Stimulated activated naive CD4-positive, alpha-beta T cell (primary cell): ENCODE measurements at regions not wholly inside any gene's neighbourhood (a gene's known extent, or its start where the extent isn't known, plus 50 kb on each side); places are given as distances from the start of the nearest gene placed in this dataset.

Source experiments
- DNase-seq, 6 experiments: peaks; one replicate each; lab custom pipeline; 2025; lab: John Stamatoyannopoulos, UW

DNA sequence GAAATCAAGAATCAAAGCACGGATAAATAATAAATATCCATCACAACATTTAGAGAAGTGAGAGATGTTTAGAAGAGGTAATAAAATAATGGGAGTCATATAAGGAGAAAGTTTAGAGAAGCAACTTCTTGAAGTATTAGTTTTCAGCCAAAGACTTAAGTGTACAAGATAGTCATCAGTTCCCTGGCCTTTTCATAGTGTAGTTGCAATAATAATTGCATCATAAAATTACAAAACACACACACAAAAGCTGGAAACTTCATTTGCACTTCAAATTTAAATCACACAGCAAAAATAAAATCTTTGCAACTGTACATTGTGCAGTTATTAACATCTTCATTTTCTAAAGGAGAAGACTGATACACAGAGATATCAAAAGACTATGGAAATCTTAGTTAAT, 319.1 kb upstream of the RGMB start:
- DNase-seq, result no peak

DNA sequence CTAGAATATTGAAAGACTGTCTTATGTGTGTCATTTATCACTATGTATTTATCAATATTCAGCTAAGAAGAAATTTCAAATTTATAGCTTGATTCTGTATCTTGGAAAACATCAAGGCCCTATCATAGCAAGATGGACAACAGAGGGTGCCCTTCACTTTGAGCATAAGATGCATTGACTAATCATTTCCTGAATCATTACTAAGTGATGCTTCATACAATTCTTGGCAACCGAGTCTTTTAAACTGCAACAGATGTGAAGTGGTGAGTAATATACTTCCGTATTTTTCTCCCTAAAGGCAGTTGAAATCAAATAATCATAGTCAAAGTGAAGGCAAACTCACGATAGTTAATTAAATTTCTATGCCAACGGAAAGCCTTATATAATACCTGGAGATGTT, 318.6 kb upstream of the RGMB start:
- no peak for DNase-seq

- no peak for DNase-seq
Observed at GRCh38 chr5:98455665-98456064, 317.8 kb upstream of the RGMB start.

- DNase-seq, result no peak
Observed at GRCh38 chr5:98458004-98458403, 315.5 kb upstream of the RGMB start.

DNA sequence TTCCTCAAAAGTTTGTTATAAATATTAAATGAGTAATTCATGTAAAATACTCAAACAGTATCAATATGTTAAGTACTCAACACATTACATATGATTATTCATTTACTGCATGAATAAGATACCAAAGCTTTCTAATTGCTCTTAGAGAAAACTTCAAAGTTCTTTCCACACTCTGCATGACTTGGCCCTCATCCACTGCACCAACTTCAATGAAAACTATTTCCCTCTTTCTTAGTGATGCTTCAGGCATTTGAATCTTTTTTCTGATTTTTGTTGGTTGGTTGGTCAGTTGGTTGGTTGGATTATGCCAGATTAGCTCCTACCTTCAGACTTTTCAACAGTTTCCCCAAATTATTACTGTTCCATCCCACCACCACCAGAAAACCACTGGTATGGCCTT, 314.7 kb upstream of the RGMB start:
- DNase-seq, result no peak

DNA sequence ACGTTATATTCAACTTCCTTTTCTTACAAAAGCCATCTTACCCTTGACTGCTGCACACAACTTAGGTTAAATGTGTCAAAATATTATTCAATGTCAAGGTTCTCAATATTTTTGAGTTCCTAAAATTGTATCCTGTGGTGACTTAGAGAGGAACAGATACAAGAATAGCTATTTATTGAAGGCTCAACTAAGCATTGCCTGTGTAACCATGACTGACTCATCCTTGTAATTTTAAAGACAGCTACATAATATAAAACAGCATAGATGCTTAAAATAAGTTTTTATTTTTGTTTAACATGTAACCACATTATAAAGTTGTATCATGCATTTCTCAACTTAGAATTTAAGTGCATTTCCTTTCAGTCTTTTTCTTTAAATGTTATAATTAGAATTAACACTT, 312.9 kb upstream of the RGMB start:
- no peak for DNase-seq

GRCh38 chr5:98461485-98461884, 312.0 kb upstream of the RGMB start:
- DNase-seq, result no peak

GRCh38 chr5:98463222-98463621, 310.2 kb upstream of the RGMB start:
- no peak for DNase-seq

- DNase-seq, result no peak
Observed at GRCh38 chr5:98463676-98464075, 309.8 kb upstream of the RGMB start.

DNA sequence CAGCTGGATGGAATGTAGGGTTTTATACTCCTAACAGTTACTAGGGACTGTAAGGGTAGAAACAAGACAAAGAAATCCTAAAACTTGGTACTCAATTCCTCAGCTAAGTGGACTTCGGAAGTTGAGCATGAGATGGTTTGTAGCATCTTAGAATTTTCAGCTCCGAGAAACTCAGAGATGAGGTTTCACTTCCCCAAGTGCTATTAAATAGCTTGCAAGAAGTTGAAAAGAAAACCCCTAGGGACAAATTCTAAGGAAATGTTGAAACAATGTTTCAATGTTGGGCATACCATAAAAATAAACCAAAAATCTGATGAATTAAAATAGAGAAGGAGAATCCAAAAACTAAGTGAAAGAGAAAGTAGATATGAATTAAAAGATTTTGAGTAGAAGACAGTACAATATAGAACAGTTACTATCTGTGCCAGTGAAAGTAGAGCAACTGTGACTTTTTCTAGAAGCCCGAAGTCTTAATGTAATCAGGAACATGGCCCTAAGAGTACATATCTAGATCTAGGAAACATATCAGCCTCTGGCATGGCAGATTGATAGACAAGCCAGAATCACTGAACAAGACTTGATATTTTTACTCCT, 308.6 kb upstream of the RGMB start:
- no peak for DNase-seq

DNA sequence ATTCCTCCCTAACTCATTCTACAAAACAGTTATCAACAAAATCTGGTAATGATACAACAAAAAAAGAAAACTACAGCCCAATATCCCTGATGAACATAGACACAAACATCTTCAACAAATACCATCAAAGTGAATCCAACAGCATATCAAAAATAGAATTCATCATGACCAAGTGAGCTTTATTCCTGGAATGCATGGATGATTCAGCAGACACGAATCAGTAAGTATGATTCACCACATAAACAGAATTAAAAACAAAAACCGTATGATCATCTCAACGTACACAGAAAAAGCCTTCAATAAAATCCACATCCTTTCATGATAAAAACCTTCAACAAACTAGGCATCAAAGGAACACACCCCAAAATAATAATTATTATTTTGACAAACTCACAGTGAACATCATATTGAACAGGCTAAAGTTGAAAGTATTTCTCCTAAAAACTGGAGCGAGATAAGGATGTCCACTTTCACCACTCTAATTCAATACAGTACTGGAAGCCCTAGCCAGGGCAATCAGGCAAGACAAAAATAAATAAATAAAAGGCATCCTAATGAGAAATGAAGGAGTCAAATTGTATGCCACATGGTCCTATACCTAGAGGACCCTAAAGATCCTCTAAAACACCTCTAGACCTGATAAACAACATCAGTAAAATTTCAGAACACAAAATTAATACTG, 305.1 kb upstream of the RGMB start:
- no peak for DNase-seq

DNA sequence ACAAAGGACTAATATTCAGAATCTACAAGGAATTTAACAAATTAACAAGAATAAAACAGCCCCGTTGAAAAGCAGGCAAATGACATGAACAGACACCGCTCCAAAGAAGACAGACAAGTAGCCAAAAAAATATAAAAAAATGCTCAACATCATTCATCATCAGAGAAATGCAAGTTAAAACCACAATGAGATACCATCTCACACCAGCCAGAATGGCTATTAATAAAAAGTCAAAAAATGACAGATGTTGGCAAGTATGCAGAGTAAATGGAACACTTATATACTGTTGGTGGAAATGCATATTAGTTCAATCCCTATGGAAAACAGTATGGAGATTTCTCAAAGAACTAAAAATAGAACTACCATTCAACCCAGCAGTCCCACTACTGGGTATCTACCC, 302.7 kb upstream of the RGMB start:
- DNase-seq, result no peak

DNA sequence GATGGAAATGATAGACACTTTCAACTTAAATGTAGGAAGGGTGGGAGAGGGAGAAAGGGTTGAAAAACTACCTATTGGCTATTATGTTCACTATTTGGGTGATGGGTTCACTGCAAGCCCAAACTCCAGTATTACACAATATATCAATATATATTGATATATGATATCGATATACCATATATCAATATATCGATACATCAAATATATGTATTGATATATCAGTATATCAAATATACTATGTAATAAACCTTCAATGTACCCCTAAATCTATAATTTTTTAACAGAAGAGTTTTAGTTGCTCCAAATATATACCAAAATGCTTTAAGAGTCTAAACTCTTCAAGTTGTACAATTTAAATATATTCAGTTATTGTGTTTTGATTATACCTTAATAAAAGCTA, 302.0 kb upstream of the RGMB start:
- DNase-seq, result no peak

DNA sequence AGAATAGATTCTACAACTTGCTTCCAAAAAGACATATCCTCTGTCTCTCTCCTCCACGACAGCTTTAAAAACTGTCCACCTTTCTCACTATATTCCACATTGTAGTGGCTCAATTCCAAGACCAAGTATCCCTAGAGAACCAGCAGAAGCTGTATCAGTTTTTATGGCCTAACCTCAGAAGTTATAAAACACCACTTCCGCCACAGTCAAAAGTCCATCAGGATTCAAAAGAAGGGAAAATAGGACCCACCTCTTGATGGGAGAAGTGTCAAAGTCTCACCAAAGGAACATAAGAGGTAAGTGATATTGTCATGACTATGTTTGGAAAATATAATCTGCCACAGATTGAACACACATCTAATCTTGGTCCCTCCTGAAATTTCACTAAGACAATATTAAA, 299.2 kb upstream of the RGMB start:
- DNase-seq, result no peak

- DNase-seq, result no peak
Observed at GRCh38 chr5:98474782-98475181, 298.7 kb upstream of the RGMB start.

DNA sequence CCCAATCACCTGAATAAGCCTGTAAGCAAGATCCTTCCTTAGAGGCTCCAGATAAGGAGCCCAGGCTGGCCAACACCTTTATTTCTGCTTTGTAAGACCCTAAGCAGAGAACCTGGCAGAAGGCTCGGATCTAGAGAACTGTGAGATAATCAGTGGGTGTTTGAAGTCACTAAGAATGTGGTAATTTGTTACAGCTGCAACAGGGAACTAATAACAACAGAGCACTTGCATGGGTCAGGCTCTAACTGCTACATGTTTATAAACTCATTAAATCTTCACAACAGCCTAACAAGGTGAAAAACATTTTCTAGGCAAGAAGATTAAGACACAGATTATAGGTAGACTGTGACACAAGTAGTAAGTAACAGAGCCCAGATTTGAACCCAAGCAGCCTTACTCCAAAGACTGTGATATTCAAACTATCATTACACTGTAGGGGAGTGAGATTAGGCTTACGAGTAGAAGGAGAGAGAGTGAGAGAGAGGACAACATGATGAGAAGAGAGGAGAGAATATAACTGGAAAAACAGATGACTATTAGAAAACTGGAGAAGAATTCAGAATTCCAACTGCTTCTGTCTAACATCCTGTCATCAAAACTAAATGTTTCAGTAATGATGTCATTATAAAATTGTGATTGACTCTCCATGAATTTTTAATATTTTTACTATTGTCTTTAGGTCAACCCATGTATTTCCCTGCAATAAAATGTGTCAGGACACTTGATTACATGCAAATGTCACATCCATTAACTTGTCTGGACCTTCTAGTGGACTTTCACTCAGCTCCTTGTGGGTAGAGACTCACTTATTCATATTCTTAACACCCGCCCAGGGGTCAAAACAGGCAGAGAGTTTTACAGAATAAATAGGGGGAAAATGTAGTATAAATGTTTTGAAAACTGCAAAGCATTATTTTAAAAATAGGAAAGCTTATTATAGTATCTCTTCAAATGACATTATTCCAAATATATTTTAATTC, 290.9 kb upstream of the RGMB start:
- DNase-seq, result no peak

- DNase-seq, result no peak
Observed at GRCh38 chr5:98483301-98483685, 290.2 kb upstream of the RGMB start.

- no peak for DNase-seq
Observed at GRCh38 chr5:98489021-98489420, 284.4 kb upstream of the RGMB start.

GRCh38 chr5:98490348-98490747, 283.1 kb upstream of the RGMB start:
- DNase-seq, result no peak

DNA sequence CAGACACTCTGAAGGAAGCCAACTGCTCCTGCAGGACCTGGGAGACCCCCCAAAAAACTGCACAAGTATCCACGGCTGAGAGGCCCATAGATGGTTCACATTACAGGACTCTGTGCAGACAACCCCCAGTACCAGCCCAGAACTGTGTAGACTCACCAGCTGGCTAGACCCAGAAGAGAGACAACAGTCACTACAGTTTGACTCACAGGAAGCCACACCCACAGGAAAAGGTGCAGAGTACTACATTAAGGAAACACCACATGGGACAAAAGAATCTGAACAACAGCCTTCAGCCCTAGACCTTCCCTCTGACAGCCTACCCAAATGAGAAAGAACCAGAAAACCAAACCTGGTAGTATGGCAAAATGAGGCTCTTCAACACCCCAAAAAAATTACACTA, 281.2 kb upstream of the RGMB start:
- DNase-seq, result no peak

DNA sequence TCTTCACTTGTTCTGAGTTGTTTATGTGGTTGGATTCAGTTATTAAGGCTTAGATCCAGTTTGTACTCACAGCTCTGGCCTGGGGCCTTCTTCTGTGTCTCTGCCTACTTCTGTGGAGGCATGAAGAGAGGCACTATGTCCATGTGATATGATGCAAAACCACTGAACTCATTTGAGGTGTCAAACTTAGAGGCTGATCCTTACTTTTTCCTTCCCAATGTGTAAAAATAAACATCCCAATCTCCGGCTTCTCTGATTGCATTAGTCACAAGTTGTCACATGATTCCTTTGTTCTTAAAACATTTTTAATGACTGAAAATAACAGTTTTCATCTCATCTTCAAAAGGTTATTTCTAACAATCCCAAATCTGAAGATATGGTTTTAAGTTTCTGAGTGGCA, 276.0 kb upstream of the RGMB start:
- no peak for DNase-seq

DNA sequence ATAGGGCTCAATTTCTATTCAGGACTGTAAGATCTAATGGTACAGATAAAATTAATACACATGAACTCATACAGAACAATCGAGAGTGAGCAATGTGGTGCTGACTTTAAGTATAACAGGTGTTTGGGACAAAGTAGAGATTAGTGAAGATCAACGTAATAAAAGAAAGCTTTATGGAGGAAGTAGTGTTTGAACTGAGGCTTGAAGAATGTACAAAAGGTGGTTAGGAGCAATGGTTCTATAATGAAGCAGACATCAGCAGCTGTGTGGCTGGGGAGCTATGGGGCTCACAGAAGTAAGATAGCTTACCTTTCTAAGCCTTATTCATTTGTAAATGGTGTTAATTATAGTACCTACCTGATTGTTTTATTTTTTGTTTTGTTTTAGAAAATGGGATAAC, 275.4 kb upstream of the RGMB start:
- no peak for DNase-seq

DNA sequence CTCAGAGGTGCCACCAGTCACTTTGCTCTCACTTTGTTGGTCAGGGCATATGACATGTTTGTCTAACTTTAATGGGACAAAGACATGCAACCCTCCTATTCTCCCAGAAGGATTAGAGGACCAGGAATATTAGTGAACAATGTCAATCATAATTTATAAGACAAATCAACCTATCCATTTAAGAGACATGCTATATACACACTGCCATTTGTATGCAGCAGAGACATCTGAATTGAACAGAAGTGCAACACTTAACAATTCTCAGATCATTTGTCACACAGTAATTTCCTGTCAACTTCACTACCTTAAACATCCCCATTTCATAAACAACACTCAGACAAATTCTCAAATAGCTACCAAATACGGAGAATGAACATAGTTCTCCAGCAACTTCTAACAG, 273.6 kb upstream of the RGMB start:
- DNase-seq, result no peak
